ENCODE measurements at regions not wholly inside any gene's neighbourhood (a gene's known extent, or its start where the extent isn't known, plus 50 kb on each side); places are given as distances from the start of the nearest gene placed in this dataset.

DNA sequence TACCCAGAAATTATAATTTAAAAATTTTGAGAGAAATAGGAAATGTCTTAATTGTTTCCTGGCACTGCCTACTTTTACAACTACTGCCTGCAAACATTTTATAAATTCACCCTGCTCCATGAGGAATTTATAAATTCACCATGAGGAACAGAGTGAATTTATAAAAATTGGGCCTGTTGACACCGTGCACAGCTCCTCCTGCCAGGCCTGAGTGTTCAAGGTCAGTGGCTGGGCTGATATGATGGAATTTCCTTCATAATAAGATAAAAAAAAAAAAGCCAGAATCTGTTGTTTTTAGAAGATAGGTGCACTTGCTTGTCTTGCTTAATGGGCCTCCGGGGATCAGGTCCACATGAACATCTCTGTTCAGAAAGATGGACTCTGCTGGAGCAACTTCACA is 151.7 kb upstream of the RASGEF1B start:
- no peak overlapping the region for H2BK15ac ChIP-seq (ENCODE audit: low read depth, poor library complexity, severe bottlenecking)
- no peaks in the 10 kb centered on the region for H3K4me1 ChIP-seq (ENCODE audit: control insufficient read depth, insufficient read depth, low read depth, low read length)
- no peak overlapping the region for H3K14ac ChIP-seq (ENCODE audit: low read length in 2 of 2)
- H3K4me2 ChIP-seq (ENCODE audit: low read length, poor library complexity, severe bottlenecking): no peak overlapping the region
- no peak for DNase-seq
- H3K18ac ChIP-seq (ENCODE audit: low read depth in 1 of 2, low read length in 2 of 2): no peak overlapping the region
- no peak overlapping the region for H3K4ac ChIP-seq (ENCODE audit: low read depth in 1 of 2, low read length in 2 of 2)
- H4K91ac ChIP-seq (ENCODE audit: low read length): no peak overlapping the region
- H3K27ac ChIP-seq (ENCODE audit: low read length, poor library complexity, severe bottlenecking): no peak overlapping the region
- no peak overlapping the region for H3K23ac ChIP-seq (ENCODE audit: low read length in 2 of 2)
- no peak overlapping the region for H2AK5ac ChIP-seq (ENCODE audit: low read length, severe bottlenecking)
- H2BK12ac ChIP-seq (ENCODE audit: low read length in 2 of 2): no peak overlapping the region
- H2BK5ac ChIP-seq (ENCODE audit: low read depth, low read length, poor library complexity, severe bottlenecking): no peak overlapping the region
- H3K79me1 ChIP-seq (replicated peaks; ENCODE audit: low read length, poor library complexity, severe bottlenecking): no peaks in the 10 kb centered on the region
- no peak overlapping the region for H3K9ac ChIP-seq (ENCODE audit: low read length)
- no peak overlapping the region for H3K4me3 ChIP-seq (ENCODE audit: insufficient read depth in 1 of 2, low read depth in 1 of 2, low read length in 2 of 2)
- H3K27me3 ChIP-seq (ENCODE audit: control insufficient read depth in 1 of 2, insufficient read depth in 1 of 2, low read length in 2 of 2): no peaks in the 10 kb centered on the region
- no peaks in the 10 kb centered on the region for H3K36me3 ChIP-seq (ENCODE audit: control insufficient read depth in 1 of 2, insufficient read depth in 2 of 2, low read depth in 1 of 2, low read length in 2 of 2)
- no peak overlapping the region for H2AFZ ChIP-seq (ENCODE audit: low read depth, low read length)
- WGBS: 38% methylated on average over 2 of the region's 2 CpGs
- H4K8ac ChIP-seq (ENCODE audit: low read length): no peak overlapping the region
- no peak overlapping the region for H2BK120ac ChIP-seq (ENCODE audit: low read depth, low read length)
- H3K9me3 ChIP-seq (ENCODE audit: control insufficient read depth, low read length): no peaks in the 10 kb centered on the region

DNA sequence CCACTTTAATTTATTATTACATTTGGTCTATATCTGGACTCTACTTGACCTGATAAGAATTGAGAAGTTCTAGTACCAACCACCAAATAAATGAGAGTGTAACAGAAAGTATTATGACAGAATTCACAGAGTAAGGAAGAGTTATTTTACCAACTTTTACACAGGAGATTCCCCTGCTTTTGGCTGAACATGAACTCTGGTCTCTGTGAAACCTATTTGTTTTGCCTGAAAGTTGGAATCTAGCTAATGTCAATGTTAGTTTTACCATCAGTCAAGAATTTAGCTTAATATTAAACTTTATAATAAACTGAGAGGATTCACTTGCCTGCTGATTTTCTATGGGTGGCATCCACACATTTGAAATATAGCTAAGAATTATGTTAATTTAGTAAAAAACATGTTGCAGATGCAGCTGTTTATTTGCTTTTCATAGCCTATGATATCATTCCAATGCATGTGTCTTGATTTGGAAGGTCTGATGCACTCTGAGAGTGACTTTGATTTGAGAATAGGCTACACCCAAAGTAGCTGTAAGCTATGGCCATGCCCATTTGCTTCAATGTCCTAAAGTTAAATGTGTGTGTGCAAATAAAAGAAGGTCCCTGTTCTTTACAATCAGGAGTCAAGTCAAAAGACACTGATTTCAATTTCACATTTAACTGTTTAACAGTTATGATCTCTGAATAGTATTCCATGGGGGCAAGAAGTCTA is 150.9 kb upstream of the RASGEF1B start:
- H2BK5ac ChIP-seq (ENCODE audit: low read depth, low read length, poor library complexity, severe bottlenecking): no peak overlapping the region
- H3K4ac ChIP-seq (ENCODE audit: low read depth in 1 of 2, low read length in 2 of 2): no peak overlapping the region
- H4K8ac ChIP-seq (ENCODE audit: low read length): no peak overlapping the region
- H4K91ac ChIP-seq (ENCODE audit: low read length): no peak overlapping the region
- no peaks in the 10 kb centered on the region for H3K79me1 ChIP-seq (replicated peaks; ENCODE audit: low read length, poor library complexity, severe bottlenecking)
- no peak overlapping the region for H2AK5ac ChIP-seq (ENCODE audit: low read length, severe bottlenecking)
- H3K14ac ChIP-seq (ENCODE audit: low read length in 2 of 2): no peak overlapping the region
- no peak overlapping the region for H2BK15ac ChIP-seq (ENCODE audit: low read depth, poor library complexity, severe bottlenecking)
- H3K9ac ChIP-seq (ENCODE audit: low read length): no peak overlapping the region
- no peak overlapping the region for H3K27ac ChIP-seq (ENCODE audit: low read length, poor library complexity, severe bottlenecking)
- H3K18ac ChIP-seq (ENCODE audit: low read depth in 1 of 2, low read length in 2 of 2): no peak overlapping the region
- H2BK12ac ChIP-seq (ENCODE audit: low read length in 2 of 2): no peak overlapping the region
- no peaks in the 10 kb centered on the region for H3K36me3 ChIP-seq (ENCODE audit: control insufficient read depth in 1 of 2, insufficient read depth in 2 of 2, low read depth in 1 of 2, low read length in 2 of 2)
- DNase-seq: no peak
- H3K4me1 ChIP-seq (ENCODE audit: control insufficient read depth, insufficient read depth, low read depth, low read length): no peaks in the 10 kb centered on the region
- no peaks in the 10 kb centered on the region for H3K9me3 ChIP-seq (ENCODE audit: control insufficient read depth, low read length)
- no peak overlapping the region for H2BK120ac ChIP-seq (ENCODE audit: low read depth, low read length)
- H2AFZ ChIP-seq (ENCODE audit: low read depth, low read length): no peak overlapping the region
- H3K23ac ChIP-seq (ENCODE audit: low read length in 2 of 2): no peak overlapping the region
- no peak overlapping the region for H3K4me3 ChIP-seq (ENCODE audit: insufficient read depth in 1 of 2, low read depth in 1 of 2, low read length in 2 of 2)
- H3K27me3 ChIP-seq (ENCODE audit: control insufficient read depth in 1 of 2, insufficient read depth in 1 of 2, low read length in 2 of 2): no peaks in the 10 kb centered on the region
- no peak overlapping the region for H3K4me2 ChIP-seq (ENCODE audit: low read length, poor library complexity, severe bottlenecking)

DNA sequence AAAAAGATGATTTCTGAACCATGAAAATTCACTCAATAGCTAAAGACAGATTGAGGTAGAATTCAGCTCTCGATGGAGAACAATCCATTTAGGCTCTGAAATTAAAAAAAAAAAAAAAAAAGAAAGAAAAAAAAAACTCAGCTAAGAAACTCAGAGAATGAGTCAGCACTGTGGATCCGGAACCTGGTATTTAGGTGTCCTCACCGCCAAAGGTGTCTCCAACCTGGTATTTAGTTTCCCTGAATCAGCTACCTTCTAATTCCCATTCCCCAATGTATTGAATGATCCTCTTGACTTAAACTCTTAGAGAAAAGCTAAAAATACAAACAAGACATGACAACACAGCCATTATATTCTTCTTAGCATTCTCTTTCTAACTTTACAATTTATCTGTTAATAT is 150.3 kb upstream of the RASGEF1B start:
- H2BK15ac ChIP-seq (ENCODE audit: low read depth, poor library complexity, severe bottlenecking): no peak overlapping the region
- no peaks in the 10 kb centered on the region for H3K9me3 ChIP-seq (ENCODE audit: control insufficient read depth, low read length)
- no peak overlapping the region for H3K4me2 ChIP-seq (ENCODE audit: low read length, poor library complexity, severe bottlenecking)
- H4K91ac ChIP-seq (ENCODE audit: low read length): no peak overlapping the region
- no peak overlapping the region for H3K4ac ChIP-seq (ENCODE audit: low read depth in 1 of 2, low read length in 2 of 2)
- H3K27ac ChIP-seq (ENCODE audit: low read length, poor library complexity, severe bottlenecking): no peak overlapping the region
- H3K36me3 ChIP-seq (ENCODE audit: control insufficient read depth in 1 of 2, insufficient read depth in 2 of 2, low read depth in 1 of 2, low read length in 2 of 2): no peaks in the 10 kb centered on the region
- no peaks in the 10 kb centered on the region for H3K27me3 ChIP-seq (ENCODE audit: control insufficient read depth in 1 of 2, insufficient read depth in 1 of 2, low read length in 2 of 2)
- no peaks in the 10 kb centered on the region for H3K4me1 ChIP-seq (ENCODE audit: control insufficient read depth, insufficient read depth, low read depth, low read length)
- no peak overlapping the region for H3K14ac ChIP-seq (ENCODE audit: low read length in 2 of 2)
- no peak overlapping the region for H3K9ac ChIP-seq (ENCODE audit: low read length)
- H3K4me3 ChIP-seq (ENCODE audit: insufficient read depth in 1 of 2, low read depth in 1 of 2, low read length in 2 of 2): no peak overlapping the region
- no peak overlapping the region for H4K8ac ChIP-seq (ENCODE audit: low read length)
- H2BK120ac ChIP-seq (ENCODE audit: low read depth, low read length): no peak overlapping the region
- H3K79me1 ChIP-seq (replicated peaks; ENCODE audit: low read length, poor library complexity, severe bottlenecking): no peaks in the 10 kb centered on the region
- H3K18ac ChIP-seq (ENCODE audit: low read depth in 1 of 2, low read length in 2 of 2): no peak overlapping the region
- WGBS: 91% methylated on average over 2 of the region's 3 CpGs
- H2AFZ ChIP-seq (ENCODE audit: low read depth, low read length): no peak overlapping the region
- no peak overlapping the region for H2BK5ac ChIP-seq (ENCODE audit: low read depth, low read length, poor library complexity, severe bottlenecking)
- no peak overlapping the region for H2BK12ac ChIP-seq (ENCODE audit: low read length in 2 of 2)
- H2AK5ac ChIP-seq (ENCODE audit: low read length, severe bottlenecking): no peak overlapping the region
- DNase-seq: no peak
- no peak overlapping the region for H3K23ac ChIP-seq (ENCODE audit: low read length in 2 of 2)

DNA sequence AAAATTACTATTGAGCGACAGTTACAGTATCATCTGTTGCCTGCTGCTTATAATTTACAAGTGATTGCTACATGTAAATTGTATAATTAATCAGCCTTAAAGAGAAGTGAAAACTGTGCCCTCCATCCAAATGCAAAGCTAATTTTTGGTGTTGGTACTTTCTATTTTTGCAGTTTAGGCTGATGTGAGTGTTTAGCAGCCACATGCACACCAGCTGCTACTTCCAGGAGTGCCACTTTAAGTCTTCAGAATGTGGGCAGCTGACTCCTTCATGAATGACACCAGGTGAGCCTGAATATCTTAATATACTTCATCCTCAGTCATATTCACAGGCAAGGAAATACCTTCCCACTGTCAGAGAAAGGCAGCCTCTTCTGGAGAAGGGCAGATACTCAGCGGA is 149.8 kb upstream of the RASGEF1B start:
- no peaks in the 10 kb centered on the region for H3K27me3 ChIP-seq (ENCODE audit: control insufficient read depth in 1 of 2, insufficient read depth in 1 of 2, low read length in 2 of 2)
- no peak overlapping the region for H2AK5ac ChIP-seq (ENCODE audit: low read length, severe bottlenecking)
- no peaks in the 10 kb centered on the region for H3K4me1 ChIP-seq (ENCODE audit: control insufficient read depth, insufficient read depth, low read depth, low read length)
- H3K4me2 ChIP-seq (ENCODE audit: low read length, poor library complexity, severe bottlenecking): no peak overlapping the region
- DNase-seq: no peak
- WGBS: 100% methylated on average over 1 of the region's 2 CpGs
- H3K4me3 ChIP-seq (ENCODE audit: insufficient read depth in 1 of 2, low read depth in 1 of 2, low read length in 2 of 2): no peak overlapping the region
- no peak overlapping the region for H4K91ac ChIP-seq (ENCODE audit: low read length)
- no peak overlapping the region for H3K27ac ChIP-seq (ENCODE audit: low read length, poor library complexity, severe bottlenecking)
- H3K9ac ChIP-seq (ENCODE audit: low read length): no peak overlapping the region
- H3K14ac ChIP-seq (ENCODE audit: low read length in 2 of 2): no peak overlapping the region
- no peaks in the 10 kb centered on the region for H3K36me3 ChIP-seq (ENCODE audit: control insufficient read depth in 1 of 2, insufficient read depth in 2 of 2, low read depth in 1 of 2, low read length in 2 of 2)
- no peaks in the 10 kb centered on the region for H3K9me3 ChIP-seq (ENCODE audit: control insufficient read depth, low read length)
- no peak overlapping the region for H2AFZ ChIP-seq (ENCODE audit: low read depth, low read length)
- no peak overlapping the region for H4K8ac ChIP-seq (ENCODE audit: low read length)
- H2BK12ac ChIP-seq (ENCODE audit: low read length in 2 of 2): no peak overlapping the region
- no peak overlapping the region for H2BK5ac ChIP-seq (ENCODE audit: low read depth, low read length, poor library complexity, severe bottlenecking)
- no peak overlapping the region for H3K18ac ChIP-seq (ENCODE audit: low read depth in 1 of 2, low read length in 2 of 2)
- H3K4ac ChIP-seq (ENCODE audit: low read depth in 1 of 2, low read length in 2 of 2): no peak overlapping the region
- no peak overlapping the region for H2BK15ac ChIP-seq (ENCODE audit: low read depth, poor library complexity, severe bottlenecking)
- no peak overlapping the region for H2BK120ac ChIP-seq (ENCODE audit: low read depth, low read length)
- no peak overlapping the region for H3K23ac ChIP-seq (ENCODE audit: low read length in 2 of 2)
- H3K79me1 ChIP-seq (replicated peaks; ENCODE audit: low read length, poor library complexity, severe bottlenecking): no peaks in the 10 kb centered on the region

All from mesenchymal stem cell (in vitro differentiated cells and primary cell).